DND-41 (cell line): ENCODE measurements at regions not wholly inside any gene's neighbourhood (a gene's known extent, or its start where the extent isn't known, plus 50 kb on each side); places are given as distances from the start of the nearest gene placed in this dataset.
"Not testable (repeated sequence)": the region's sequence is repeated elsewhere in the genome, so short reads cannot be mapped to it uniquely, and the experiment has no call there.

Experiments
- ATAC-seq: fragments of 200-7000 bp; cut with Tn5 transposase; 3 replicates; pipeline ENCODE4 v1.9.1; 2021; ENCODE audit warnings: low read depth; ENCODE audit not compliant: insufficient read depth
- DNase-seq: peaks from one replicate; pipeline ENCODE4 v3.0.0-alpha.2; 2020
- H2AFZ ChIP-seq: 2 replicates; pipeline ENCODE4 v1.6.0; 2012; ENCODE audit warnings: low read depth, low read length
- H3K27ac ChIP-seq: 2 replicates; pipeline ENCODE4 v1.5.1; 2012; ENCODE audit warnings: low read length, inconsistent platforms
- H3K27me3 ChIP-seq: fragments of 200-600 bp; sonication (generic); 2 replicates; pipeline ENCODE4 v1.6.0; 2012; ENCODE audit warnings: low read length, mild to moderate bottlenecking, inconsistent platforms; ENCODE audit not compliant: insufficient read depth, poor library complexity
- H3K36me3 ChIP-seq: 2 replicates; pipeline ENCODE4 v1.5.1; 2012; ENCODE audit warnings: low read length, inconsistent platforms; ENCODE audit not compliant: insufficient read depth
- H3K4me1 ChIP-seq: 2 replicates; pipeline ENCODE4 v1.5.1; 2012; ENCODE audit warnings: mild to moderate bottlenecking, low read length; ENCODE audit not compliant: insufficient read depth
- H3K4me2 ChIP-seq: 2 replicates; pipeline ENCODE4 v1.6.0; 2012; ENCODE audit warnings: mild to moderate bottlenecking, moderate library complexity, low read length, inconsistent platforms; ENCODE audit not compliant: insufficient read depth
- H3K4me3 ChIP-seq, 2 experiments: fragments of 200-600 bp in 1 of 2; shearing (Covaris generic) in 1 of 2; 2 replicates each; pipeline ENCODE4 v1.5.1; 2012 to 2016; ENCODE audit warnings: inconsistent platforms in 2 of 2, low read length in 2 of 2, mild to moderate bottlenecking in 2 of 2, low read depth in 1 of 2, moderate library complexity in 1 of 2
- H3K79me2 ChIP-seq: 2 replicates; pipeline ENCODE4 v1.6.0; 2012; ENCODE audit warnings: low read length, inconsistent platforms; ENCODE audit not compliant: insufficient read depth
- H3K9ac ChIP-seq: 2 replicates; pipeline ENCODE4 v1.6.0; 2012; ENCODE audit warnings: low read depth, mild to moderate bottlenecking, inconsistent platforms, low read length, moderate library complexity
- H3K9me3 ChIP-seq: 2 replicates; pipeline ENCODE4 v1.5.1; 2012; ENCODE audit warnings: low read length, moderate library complexity, mild to moderate bottlenecking, inconsistent platforms; ENCODE audit not compliant: insufficient read depth, severe bottlenecking
- H4K20me1 ChIP-seq: 2 replicates; pipeline ENCODE4 v1.6.0; 2012; ENCODE audit warnings: low read length; ENCODE audit not compliant: insufficient read depth
- EZH2 ChIP-seq: IDR thresholded peaks from 3 replicates; pipeline ENCODE4 v1.6.1; 2012; ENCODE audit warnings: borderline replicate concordance, low read depth, mild to moderate bottlenecking, moderate library complexity, low read length, inconsistent platforms; ENCODE audit not compliant: severe bottlenecking
- TF ChIP-seq, protein P1 (sequence below): IDR thresholded peaks from 2 replicates; pipeline ENCODE4 v1.5.1; 2012; ENCODE audit warnings: borderline replicate concordance, low read length, moderate library complexity, mild to moderate bottlenecking; ENCODE audit not compliant: poor library complexity, severe bottlenecking; ENCODE audit errors: extremely low read depth

DNA sequence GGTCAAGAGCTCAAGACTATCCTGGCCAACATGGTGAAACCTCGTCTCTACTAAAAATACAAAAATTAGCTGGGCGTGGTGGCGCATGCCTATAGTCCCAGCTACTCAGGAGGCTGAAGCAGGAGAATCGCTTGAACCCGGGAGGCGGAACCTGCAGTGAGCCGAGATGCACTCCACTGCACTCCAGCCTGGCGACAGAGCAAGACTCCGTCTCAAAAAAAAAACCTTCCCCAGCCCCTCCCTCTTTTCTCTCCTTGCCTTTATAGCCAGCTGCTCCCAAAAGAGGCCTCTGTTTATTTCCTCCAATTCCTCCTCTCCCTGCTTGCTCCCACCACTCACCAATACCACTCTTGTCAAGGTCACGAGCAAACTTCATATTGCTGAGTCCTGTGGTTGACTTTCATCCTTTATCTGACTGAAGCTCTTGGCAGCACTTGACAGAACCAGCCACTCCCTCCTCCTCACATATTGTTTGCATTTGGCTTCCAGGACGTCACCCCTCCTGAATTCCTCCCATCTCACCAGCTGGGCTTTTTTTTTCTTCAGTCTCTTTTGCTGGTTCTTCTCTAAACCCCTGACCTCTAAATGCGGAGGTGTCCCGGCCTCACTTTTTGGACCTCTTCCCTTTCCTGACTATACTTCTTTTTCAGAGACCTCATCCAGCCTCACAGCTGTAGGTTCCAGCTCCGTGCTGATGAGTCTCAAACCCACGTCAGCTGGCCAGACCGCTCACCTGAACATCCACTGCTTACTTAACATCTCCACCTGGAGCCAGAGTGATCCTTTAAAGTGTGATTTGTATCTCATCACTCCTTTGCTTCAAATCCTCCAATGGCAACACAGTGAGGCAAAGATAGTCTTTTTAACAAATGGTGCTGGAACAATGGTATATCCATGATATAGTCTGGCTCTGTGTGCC, 84.6 kb upstream of the CAB39 start:
- no peak overlapping the region for H3K4me3 ChIP-seq

DNA sequence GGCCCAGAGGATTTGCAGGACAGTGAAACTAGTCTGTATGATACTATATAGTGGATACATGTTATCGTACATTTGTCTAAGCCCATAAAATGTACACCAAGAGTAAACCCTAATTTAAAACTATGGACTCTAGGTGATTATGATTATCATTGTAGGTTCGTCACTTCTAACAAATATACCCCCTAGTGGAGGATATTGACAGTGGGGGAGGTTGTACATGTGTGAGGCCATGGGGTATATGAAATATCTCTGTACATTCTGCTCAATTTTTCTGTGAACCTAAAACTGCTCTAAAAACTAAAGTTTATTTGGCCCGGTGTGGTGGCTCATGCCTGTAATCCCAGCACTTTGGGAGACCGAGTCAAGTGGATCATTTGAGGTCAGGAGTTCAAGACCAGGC, 81.2 kb upstream of the CAB39 start:
- no peaks in the 10 kb centered on the region for H3K9me3 ChIP-seq
- ATAC-seq (no peak), DNase-seq (no peak)
- no peak overlapping the region for H3K4me3 ChIP-seq
- no peak for TF ChIP-seq EZH2
- TF ChIP-seq, protein P1, sequence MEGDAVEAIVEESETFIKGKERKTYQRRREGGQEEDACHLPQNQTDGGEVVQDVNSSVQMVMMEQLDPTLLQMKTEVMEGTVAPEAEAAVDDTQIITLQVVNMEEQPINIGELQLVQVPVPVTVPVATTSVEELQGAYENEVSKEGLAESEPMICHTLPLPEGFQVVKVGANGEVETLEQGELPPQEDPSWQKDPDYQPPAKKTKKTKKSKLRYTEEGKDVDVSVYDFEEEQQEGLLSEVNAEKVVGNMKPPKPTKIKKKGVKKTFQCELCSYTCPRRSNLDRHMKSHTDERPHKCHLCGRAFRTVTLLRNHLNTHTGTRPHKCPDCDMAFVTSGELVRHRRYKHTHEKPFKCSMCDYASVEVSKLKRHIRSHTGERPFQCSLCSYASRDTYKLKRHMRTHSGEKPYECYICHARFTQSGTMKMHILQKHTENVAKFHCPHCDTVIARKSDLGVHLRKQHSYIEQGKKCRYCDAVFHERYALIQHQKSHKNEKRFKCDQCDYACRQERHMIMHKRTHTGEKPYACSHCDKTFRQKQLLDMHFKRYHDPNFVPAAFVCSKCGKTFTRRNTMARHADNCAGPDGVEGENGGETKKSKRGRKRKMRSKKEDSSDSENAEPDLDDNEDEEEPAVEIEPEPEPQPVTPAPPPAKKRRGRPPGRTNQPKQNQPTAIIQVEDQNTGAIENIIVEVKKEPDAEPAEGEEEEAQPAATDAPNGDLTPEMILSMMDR = peak; percentile 4
- H4K20me1 ChIP-seq = no peaks in the 10 kb centered on the region
- no peaks in the 10 kb centered on the region for H3K79me2 ChIP-seq
- no peaks in the 10 kb centered on the region for H3K36me3 ChIP-seq
- H2AFZ ChIP-seq = no peak overlapping the region
- no peak overlapping the region for H3K27ac ChIP-seq
- H3K27me3 ChIP-seq = no peaks in the 10 kb centered on the region
- no peak overlapping the region for H3K4me2 ChIP-seq
- no peak overlapping the region for H3K9ac ChIP-seq
- no peaks in the 10 kb centered on the region for H3K4me1 ChIP-seq

More for the DNA sequence above, 84.6 kb upstream of the CAB39 start:
- Histone ChIP-seq H3K4me1 (no peaks in the 10 kb centered on the region), H3K36me3 (no peaks in the 10 kb centered on the region), H3K27ac (no peak overlapping the region), H3K4me2 (no peak overlapping the region), H3K9me3 (no peaks in the 10 kb centered on the region), H3K27me3 (no peaks in the 10 kb centered on the region), H4K20me1 (no peaks in the 10 kb centered on the region), H2AFZ (no peak overlapping the region), H3K9ac (no peak overlapping the region), H3K79me2 (no peaks in the 10 kb centered on the region)
- ATAC-seq (peak; percentile 35; the same call in 1 of the 3 replicates), DNase-seq (no peak)
- TF ChIP-seq EZH2 = no peak
- TF ChIP-seq, protein P1 = no peak

DNA sequence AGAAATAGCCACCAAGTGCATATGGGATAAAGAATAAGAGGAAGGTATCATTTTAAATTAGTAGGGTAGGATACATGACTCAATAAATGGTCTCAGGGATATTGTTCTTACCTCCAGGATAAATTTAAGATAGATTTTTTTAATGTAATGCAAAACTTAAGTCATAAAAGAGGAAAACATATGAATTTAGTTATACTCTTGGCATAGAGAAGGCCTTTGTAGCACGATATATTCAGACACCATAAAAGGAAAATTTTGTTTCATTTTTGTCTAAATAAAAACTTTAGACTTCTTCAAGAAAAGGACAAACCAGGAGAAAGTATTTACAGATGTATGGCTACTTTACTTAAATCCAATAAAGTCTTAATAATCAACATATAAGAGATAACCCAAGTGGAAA, 78.5 kb upstream of the CAB39 start:
- Histone ChIP-seq H3K9me3 (no peaks in the 10 kb centered on the region), H3K36me3 (no peaks in the 10 kb centered on the region), H3K79me2 (no peaks in the 10 kb centered on the region), H3K4me1 (no peaks in the 10 kb centered on the region), H3K4me3 (no peak overlapping the region), H4K20me1 (no peaks in the 10 kb centered on the region), H2AFZ (no peak overlapping the region), H3K4me2 (no peak overlapping the region), H3K27ac (no peak overlapping the region), H3K27me3 (no peaks in the 10 kb centered on the region), H3K9ac (no peak overlapping the region)
- DNase-seq = no peak
- ATAC-seq = no peak
- TF ChIP-seq, protein P1 = no peak
- no peak for TF ChIP-seq EZH2

DNA sequence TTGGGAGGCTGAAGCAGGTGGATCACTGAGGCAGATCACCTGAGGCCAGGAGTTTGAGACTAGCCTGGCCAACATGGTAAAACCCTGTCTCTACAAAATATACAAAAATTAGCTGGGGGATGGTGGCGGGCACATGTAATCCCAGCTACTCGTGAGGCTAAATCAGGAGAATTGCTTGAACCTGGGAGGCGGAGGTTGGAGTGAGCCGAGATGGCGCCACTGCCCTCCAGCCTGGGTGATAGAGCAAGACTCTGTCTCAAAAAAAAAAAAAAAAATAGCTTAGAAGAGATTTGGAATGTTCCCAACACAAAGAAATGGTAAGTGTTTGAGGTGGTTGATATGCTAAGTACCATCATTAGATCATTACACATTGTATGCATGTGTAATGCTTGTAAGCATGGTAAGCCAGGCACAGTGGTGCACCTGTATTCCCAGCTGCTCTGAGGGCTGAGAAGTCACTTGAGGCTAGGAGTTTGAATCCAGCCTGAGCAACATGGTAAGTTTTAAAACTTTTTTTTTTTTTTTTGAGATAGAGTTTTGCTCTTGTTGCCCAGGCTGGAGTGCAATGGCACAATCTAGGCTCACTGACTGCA, 77.8 kb upstream of the CAB39 start:
- H3K4me3 ChIP-seq = not testable (repeated sequence)

More for the DNA sequence above, 77.8 kb upstream of the CAB39 start:
- not testable (repeated sequence) for H3K27me3 ChIP-seq, H4K20me1 ChIP-seq, H3K36me3 ChIP-seq, H3K4me1 ChIP-seq, H3K27ac ChIP-seq, H3K79me2 ChIP-seq, H3K9me3 ChIP-seq, H2AFZ ChIP-seq, H3K4me2 ChIP-seq, ATAC-seq, H3K9ac ChIP-seq, DNase-seq
